Psoas muscle (tissue), 7 donors: ENCODE measurements at regions not wholly inside any gene's neighbourhood (a gene's known extent, or its start where the extent isn't known, plus 50 kb on each side); places are given as distances from the start of the nearest gene placed in this dataset.

Experiments used
- ATAC-seq, 4 donors: fragments of 200-7000 bp; cut with Tn5 transposase; one replicate each; pipeline ENCODE4 v1.9.1; 2020; ENCODE audit warnings: moderate library complexity in 3 of 4, mild to moderate bottlenecking in 2 of 4
- DNase-seq, 2 donors: peaks; one replicate each; pipeline ENCODE4 v3.0.0-alpha.2; 2020
- H3K27ac ChIP-seq: fragments of 200-600 bp; one replicate; pipeline ENCODE4 v1.8.0; 2022
- H3K27me3 ChIP-seq, 3 donors: fragments of 200-600 bp in 1 of 3; one replicate each; pipeline versions ENCODE4 v1.6.1 to v1.8.0; 2013 to 2022; ENCODE audit warnings: low read length in 2 of 3, mild to moderate bottlenecking in 2 of 3, moderate library complexity in 1 of 3; ENCODE audit not compliant: insufficient read depth in 3 of 3
- H3K36me3 ChIP-seq, 2 donors: fragments of 200-600 bp in 1 of 2; one replicate each; pipeline versions ENCODE4 v1.6.1 to v1.8.0; 2013 to 2022; ENCODE audit warnings: low read depth in 1 of 2, mild to moderate bottlenecking in 1 of 2, moderate library complexity in 1 of 2; ENCODE audit not compliant: insufficient read depth in 1 of 2
- H3K4me1 ChIP-seq: fragments of 200-600 bp; one replicate; pipeline ENCODE4 v1.8.0; 2022
- H3K4me3 ChIP-seq: fragments of 200-600 bp; one replicate; pipeline ENCODE4 v1.8.0; 2022; ENCODE audit warnings: mild to moderate bottlenecking
- H3K9me3 ChIP-seq: fragments of 200-600 bp; one replicate; pipeline ENCODE4 v1.8.0; 2022
- WGBS, 3 donors: extraction: QIAGEN DNeasy Blood & Tissue Kit; methylation state at CpG; one replicate each; pipeline versions ENCODE4 v1.1.6 to v1.1.7; 2013; 5-methylcytosine and 5-hydroxymethylcytosine counted together
- intact Hi-C, 2 donors: fragments of 100-400 bp; cut with DNase I; formaldehyde crosslinking; loops; one replicate each; pipeline versions ENCODE4 v1.11.0 to v1.14.2; 2022
- TF ChIP-seq, protein P1 (sequence below): fragments of 200-600 bp; IDR thresholded peaks from one replicate; pipeline ENCODE4 v1.8.0; 2022; ENCODE audit warnings: antibody characterized with exemption
- donor health status: healthy with polysubstance abuse.
- donor health status: DM: no; HTN: no; CAD: no; lungs with moderate emphysema.
- donor health status: Bipolar disorder and iron deficiency.
- donor health status: healthy.
- donor health status: DM: yes; HTN: yes; CAD: no.
- donor health status: DM: no; HTN: no; CAD: no.
- donor health status: DM: yes; HTN: yes; CAD: no.

DNA sequence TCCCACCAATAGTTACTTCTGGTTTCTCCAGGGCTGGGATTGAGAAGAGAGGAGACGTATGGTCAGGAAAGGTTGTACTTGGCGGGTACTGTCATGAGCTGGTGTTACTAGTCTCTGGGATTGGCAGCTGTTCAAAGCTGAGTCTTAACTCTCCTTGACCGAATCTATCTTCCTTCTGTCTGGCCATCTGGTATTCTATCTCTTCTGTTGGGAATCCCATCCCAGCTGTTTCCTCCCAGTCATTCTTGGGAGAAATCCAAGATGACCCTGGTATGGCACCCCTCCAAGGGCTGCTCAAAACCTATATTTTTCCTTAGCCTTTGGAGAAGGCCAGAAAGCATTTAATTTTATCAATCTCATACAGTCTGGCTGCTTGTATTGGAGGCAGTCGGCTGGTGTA lies 287.0 kb upstream of the CHD6 start:
- ATAC-seq: no peak
- intact Hi-C loops: no loop called here

DNA sequence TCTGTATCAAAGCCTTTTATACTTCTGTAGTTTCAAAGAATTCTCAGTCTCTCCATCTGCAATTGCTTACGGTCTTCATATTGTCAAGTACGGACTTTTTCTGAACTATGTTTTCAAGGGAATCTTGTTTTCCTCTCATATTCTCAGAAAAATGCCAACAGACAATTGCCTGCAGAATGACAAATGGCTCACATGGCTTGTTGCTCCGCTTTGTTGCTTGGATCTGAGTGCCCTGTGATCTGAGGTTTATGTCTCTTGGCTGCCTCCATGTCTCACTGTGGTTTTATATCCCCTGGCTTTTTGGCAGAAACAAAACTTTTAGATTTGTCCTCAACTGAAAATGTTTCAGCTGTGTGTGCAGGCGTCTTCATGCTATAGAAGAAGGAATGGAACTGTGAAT lies 285.4 kb upstream of the CHD6 start:
- ATAC-seq (no peak), DNase-seq (no peak)
- TF ChIP-seq, protein P1, sequence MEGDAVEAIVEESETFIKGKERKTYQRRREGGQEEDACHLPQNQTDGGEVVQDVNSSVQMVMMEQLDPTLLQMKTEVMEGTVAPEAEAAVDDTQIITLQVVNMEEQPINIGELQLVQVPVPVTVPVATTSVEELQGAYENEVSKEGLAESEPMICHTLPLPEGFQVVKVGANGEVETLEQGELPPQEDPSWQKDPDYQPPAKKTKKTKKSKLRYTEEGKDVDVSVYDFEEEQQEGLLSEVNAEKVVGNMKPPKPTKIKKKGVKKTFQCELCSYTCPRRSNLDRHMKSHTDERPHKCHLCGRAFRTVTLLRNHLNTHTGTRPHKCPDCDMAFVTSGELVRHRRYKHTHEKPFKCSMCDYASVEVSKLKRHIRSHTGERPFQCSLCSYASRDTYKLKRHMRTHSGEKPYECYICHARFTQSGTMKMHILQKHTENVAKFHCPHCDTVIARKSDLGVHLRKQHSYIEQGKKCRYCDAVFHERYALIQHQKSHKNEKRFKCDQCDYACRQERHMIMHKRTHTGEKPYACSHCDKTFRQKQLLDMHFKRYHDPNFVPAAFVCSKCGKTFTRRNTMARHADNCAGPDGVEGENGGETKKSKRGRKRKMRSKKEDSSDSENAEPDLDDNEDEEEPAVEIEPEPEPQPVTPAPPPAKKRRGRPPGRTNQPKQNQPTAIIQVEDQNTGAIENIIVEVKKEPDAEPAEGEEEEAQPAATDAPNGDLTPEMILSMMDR: no peak
- intact Hi-C loops: no loop called here
- Histone ChIP-seq H3K36me3 (no peaks in the 10 kb centered on the region), H3K4me3 (no peak overlapping the region), H3K9me3 (no peaks in the 10 kb centered on the region), H3K27me3 (peaks cover 0 to 12% (median 1%) of the 10 kb centered on the region in 3 donors), H3K27ac (no peak overlapping the region), H3K4me1 (no peaks in the 10 kb centered on the region)
- 36 to 40% (median 39%) methylated on average over 4 of the region's 4 CpGs for WGBS, 3 donors

More for the DNA sequence above, 287.0 kb upstream of the CHD6 start:
- TF ChIP-seq, protein P1: no peak
- 16 to 23% (median 22%) methylated on average over 4 of the region's 4 CpGs for WGBS, 3 donors
- no peak for DNase-seq
- no peaks in the 10 kb centered on the region for H3K36me3 ChIP-seq
- no peaks in the 10 kb centered on the region for H3K9me3 ChIP-seq
- H3K4me3 ChIP-seq: no peak overlapping the region
- H3K4me1 ChIP-seq: no peaks in the 10 kb centered on the region
- H3K27ac ChIP-seq: no peak overlapping the region
- H3K27me3 ChIP-seq: peaks cover 0 to 12% (median 0%) of the 10 kb centered on the region in 3 donors

DNA sequence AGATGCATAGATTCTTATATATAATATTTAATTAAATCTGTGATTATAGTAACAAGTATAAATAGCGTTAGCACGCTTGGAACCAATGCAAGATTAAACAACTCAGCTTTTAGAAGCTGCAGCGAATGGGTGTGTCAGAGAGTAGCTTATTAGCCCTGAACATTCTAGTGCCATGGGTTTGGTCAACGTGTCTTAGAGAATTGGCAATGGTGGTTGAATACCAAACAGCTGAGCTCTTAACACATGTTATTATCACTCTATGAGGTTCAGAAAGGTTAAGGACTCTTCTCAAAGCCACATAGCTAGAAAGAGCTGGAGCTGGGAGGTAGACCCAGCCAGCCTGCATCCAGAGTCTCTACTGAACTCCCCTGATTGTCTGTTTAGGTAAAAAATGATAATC lies 284.2 kb upstream of the CHD6 start:
- WGBS, 3 donors: 20 to 41% (median 31%) methylated on average over 4 of the region's 4 CpGs
- intact Hi-C loops: no loop called here
- Histone ChIP-seq H3K27ac (no peak overlapping the region), H3K4me1 (no peaks in the 10 kb centered on the region), H3K27me3 (peaks cover 0 to 12% (median 1%) of the 10 kb centered on the region in 3 donors), H3K4me3 (no peak overlapping the region), H3K36me3 (no peaks in the 10 kb centered on the region), H3K9me3 (no peaks in the 10 kb centered on the region)
- TF ChIP-seq, protein P1: no peak
- ATAC-seq (no peak), DNase-seq (no peak)

DNA sequence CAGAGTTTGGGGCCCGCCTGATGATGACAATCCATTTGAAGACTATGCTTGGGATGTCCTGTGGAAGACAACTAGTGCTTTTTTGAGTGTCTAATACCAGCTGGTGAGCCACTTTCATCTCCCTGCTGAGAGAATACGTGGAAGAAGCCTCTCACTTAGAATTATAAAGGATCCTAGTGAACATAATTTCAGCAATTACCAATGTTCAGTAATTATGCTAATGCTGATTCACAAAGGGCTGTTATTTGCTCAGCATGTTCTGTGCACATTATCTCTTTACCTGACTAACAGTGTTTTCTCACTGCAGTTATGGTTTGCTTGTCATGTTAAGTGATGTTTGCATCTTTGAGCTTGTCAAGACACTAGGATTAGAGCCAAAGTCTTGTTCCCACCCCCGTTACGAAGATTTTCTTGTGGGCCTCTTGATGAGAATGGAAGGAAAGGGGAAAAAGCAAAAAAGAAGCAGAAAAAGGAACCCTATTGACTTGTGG lies 282.1 kb upstream of the CHD6 start:
- no peak overlapping the region for H3K27ac ChIP-seq
- no peaks in the 10 kb centered on the region for H3K9me3 ChIP-seq
- WGBS, 3 donors: 79 to 86% (median 85%) methylated on average over 4 of the region's 4 CpGs
- no peaks in the 10 kb centered on the region for H3K36me3 ChIP-seq
- no peaks in the 10 kb centered on the region for H3K4me1 ChIP-seq
- ATAC-seq (no peak), DNase-seq (no peak)
- H3K4me3 ChIP-seq: no peak overlapping the region
- intact Hi-C loops: no loop called here
- peaks cover 0 to 12% (median 1%) of the 10 kb centered on the region in 3 donors for H3K27me3 ChIP-seq
- TF ChIP-seq, protein P1: no peak

DNA sequence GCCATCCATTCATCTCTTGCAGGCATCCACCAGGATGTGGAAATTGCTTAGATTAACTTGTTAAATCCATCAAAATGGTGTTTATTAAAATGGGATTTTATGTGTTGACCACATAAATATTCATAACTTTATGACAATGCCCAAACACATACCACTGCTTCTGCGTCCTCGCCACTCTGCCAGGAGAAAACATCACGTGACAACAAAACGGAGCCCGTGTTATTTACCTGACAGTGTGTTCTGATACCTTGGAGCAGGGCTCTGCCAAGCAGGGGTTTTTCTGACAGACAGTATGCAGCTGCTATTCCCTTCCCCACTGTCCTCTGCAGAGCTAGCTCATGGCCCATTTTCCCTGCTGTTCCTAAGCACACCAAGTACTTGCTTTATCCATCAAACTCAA lies 279.5 kb upstream of the CHD6 start:
- TF ChIP-seq, protein P1: no peak
- ATAC-seq: no peak
- no peak for DNase-seq

More for the DNA sequence above, 279.5 kb upstream of the CHD6 start:
- H3K27ac ChIP-seq: no peak overlapping the region
- intact Hi-C loops: no loop called here
- no peaks in the 10 kb centered on the region for H3K9me3 ChIP-seq
- H3K36me3 ChIP-seq: no peaks in the 10 kb centered on the region
- 72 to 91% (median 84%) methylated on average over 5 of the region's 5 CpGs for WGBS, 3 donors
- peaks cover 0 to 5% (median 1%) of the 10 kb centered on the region in 3 donors for H3K27me3 ChIP-seq
- H3K4me3 ChIP-seq: no peak overlapping the region
- no peaks in the 10 kb centered on the region for H3K4me1 ChIP-seq
